ENCODE measurements at regions not wholly inside any gene's neighbourhood (a gene's known extent, or its start where the extent isn't known, plus 50 kb on each side); places are given as distances from the start of the nearest gene placed in this dataset.

DNA sequence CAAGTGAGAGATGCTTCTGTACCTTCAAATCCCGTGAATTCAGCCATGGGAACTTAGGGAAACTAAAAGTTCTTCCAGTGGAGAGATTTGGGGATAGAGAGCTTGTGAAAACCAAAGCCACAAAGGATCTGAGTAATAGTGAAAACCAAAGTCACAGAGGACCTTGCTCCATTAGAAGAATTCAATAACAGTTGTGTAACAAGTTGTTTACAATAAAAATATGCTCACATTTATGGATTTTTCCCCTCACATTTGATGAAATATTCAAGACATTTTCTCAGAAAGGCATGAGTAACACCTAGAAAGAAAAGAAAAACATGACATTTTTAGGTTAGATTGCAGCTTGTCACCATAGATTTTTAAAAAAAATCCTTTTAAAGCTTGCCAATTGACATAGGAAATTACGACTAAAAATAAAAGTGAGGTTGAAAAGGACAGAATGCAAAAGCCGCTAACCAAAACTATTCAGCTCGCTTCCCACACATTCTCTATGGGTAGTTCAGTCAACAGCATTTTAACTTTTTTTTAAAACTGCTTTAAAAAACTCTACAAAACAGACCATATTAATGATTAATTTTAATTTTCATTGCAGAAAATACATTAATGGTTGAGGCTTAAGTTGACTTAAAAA is 113.2 kb downstream of the CAND1 start:
- TF ChIP-seq ZFX (IDR thresholded peaks at IDR 0.05): no peak

DNA sequence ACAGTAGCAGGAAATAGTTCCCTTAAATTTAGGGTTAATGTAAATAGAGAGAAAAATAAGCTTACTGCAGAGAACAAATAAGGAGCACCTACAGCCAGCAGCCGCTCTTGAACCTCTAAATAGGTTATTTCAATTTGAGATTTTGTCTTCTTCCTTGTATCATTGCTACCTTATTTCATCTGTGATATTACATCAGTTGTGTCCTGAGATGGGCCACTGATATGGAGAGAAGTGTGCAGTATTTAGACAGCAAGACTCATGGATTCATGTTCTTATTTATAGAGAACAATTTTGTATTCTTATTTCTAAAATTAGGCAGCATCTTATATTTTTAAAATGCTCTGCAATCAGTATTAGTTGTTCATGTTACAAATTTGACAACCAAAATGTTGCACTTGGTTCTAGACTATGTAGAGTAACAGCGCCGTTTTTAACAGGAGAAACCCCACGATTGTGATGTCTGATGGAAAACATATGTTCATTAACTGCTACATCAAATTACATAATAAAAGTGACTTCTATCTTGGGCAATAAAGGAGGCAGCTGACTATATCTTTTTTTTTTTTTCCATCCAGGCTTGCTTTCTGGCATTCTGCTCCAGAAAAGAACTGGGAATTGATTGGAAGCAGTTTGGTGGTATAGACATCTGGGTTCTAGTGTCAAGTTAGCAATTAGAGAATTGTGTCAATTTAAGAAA is 117.9 kb downstream of the CAND1 start:
- ChIA-PET CTCF (no interaction called here), RAD21 (ENCODE audit: low non-redundant PET in 1 of 2, low total read pairs in 2 of 2, uncharacterized antibody in 2 of 2, unreplicated experiment in 2 of 2) (no interaction called here)

More for the DNA sequence above, 113.2 kb downstream of the CAND1 start:
- intact Hi-C loops (cut with micrococcal nuclease): no loop called here
- ChIA-PET CTCF (no interaction called here), POLR2A (no interaction called here), RAD21 (ENCODE audit: low non-redundant PET in 1 of 2, low total read pairs in 2 of 2, uncharacterized antibody in 2 of 2, unreplicated experiment in 2 of 2) (no interaction called here)
- H2AFZ ChIP-seq (ENCODE audit: low read depth, low read length, poor library complexity, severe bottlenecking): no peak overlapping the region
- ATAC-seq (no peak), DNase-seq (ENCODE audit: low read depth, low spot score) (no peak)
- H3K27ac ChIP-seq (ENCODE audit: low read depth, low read length): no peak overlapping the region
- H3K4me2 ChIP-seq (ENCODE audit: low read length): no peak overlapping the region
- no peak overlapping the region for H3K9ac ChIP-seq (ENCODE audit: low read length)
- no peaks in the 10 kb centered on the region for H4K20me1 ChIP-seq (ENCODE audit: insufficient read depth)
- H3K9me2 ChIP-seq (ENCODE audit: insufficient read depth): no peaks in the 10 kb centered on the region
- H3K27me3 ChIP-seq (ENCODE audit: insufficient read depth, low read length): no peaks in the 10 kb centered on the region
- H3K4me1 ChIP-seq (ENCODE audit: control insufficient read depth in 1 of 2, insufficient read depth in 2 of 2, low read length in 2 of 2): no peaks in the 10 kb centered on the region
- H3K4me3 ChIP-seq (replicated peaks in 1 of 2; ENCODE audit: low read depth in 1 of 2, low read length in 2 of 2): no peak overlapping the region
- no TSS peak for BruUV-seq (replicated peaks)
- H3K79me2 ChIP-seq (ENCODE audit: insufficient read depth, low read length): no peaks in the 10 kb centered on the region
- no peaks in the 10 kb centered on the region for H3K36me3 ChIP-seq (ENCODE audit: control insufficient read depth in 1 of 2, insufficient read depth in 2 of 2, low read length in 2 of 2)
- H3K9me3 ChIP-seq (ENCODE audit: control insufficient read depth in 1 of 2, insufficient read depth in 1 of 2, low read depth in 1 of 2, low read length in 2 of 2): no peaks in the 10 kb centered on the region

More for the DNA sequence above, 117.9 kb downstream of the CAND1 start:
- no peaks in the 10 kb centered on the region for H3K36me3 ChIP-seq (ENCODE audit: control insufficient read depth in 1 of 2, insufficient read depth in 2 of 2, low read length in 2 of 2)
- H3K9me2 ChIP-seq (ENCODE audit: insufficient read depth): no peaks in the 10 kb centered on the region
- ATAC-seq (no peak), DNase-seq (ENCODE audit: low read depth, low spot score) (no peak)
- H3K27me3 ChIP-seq (ENCODE audit: insufficient read depth, low read length): no peaks in the 10 kb centered on the region
- POLR2A ChIA-PET: no interaction called here
- H3K79me2 ChIP-seq (ENCODE audit: insufficient read depth, low read length): no peaks in the 10 kb centered on the region
- H2AFZ ChIP-seq (ENCODE audit: low read depth, low read length, poor library complexity, severe bottlenecking): no peak overlapping the region
- no peak overlapping the region for H3K4me3 ChIP-seq (replicated peaks in 1 of 2; ENCODE audit: low read depth in 1 of 2, low read length in 2 of 2)
- TF ChIP-seq EZH2 (IDR thresholded peaks at IDR 0.05): no peak
- TF ChIP-seq, protein P1, sequence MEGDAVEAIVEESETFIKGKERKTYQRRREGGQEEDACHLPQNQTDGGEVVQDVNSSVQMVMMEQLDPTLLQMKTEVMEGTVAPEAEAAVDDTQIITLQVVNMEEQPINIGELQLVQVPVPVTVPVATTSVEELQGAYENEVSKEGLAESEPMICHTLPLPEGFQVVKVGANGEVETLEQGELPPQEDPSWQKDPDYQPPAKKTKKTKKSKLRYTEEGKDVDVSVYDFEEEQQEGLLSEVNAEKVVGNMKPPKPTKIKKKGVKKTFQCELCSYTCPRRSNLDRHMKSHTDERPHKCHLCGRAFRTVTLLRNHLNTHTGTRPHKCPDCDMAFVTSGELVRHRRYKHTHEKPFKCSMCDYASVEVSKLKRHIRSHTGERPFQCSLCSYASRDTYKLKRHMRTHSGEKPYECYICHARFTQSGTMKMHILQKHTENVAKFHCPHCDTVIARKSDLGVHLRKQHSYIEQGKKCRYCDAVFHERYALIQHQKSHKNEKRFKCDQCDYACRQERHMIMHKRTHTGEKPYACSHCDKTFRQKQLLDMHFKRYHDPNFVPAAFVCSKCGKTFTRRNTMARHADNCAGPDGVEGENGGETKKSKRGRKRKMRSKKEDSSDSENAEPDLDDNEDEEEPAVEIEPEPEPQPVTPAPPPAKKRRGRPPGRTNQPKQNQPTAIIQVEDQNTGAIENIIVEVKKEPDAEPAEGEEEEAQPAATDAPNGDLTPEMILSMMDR (IDR thresholded peaks at IDR 0.05 in 2 of 3, conservative IDR thresholded peaks at IDR 0.05 in 1 of 3; ENCODE audit: borderline replicate concordance in 1 of 3, insufficient read depth in 1 of 3, low read depth in 2 of 3, low read length in 2 of 3): no peak
- TF ChIP-seq, protein P2, sequence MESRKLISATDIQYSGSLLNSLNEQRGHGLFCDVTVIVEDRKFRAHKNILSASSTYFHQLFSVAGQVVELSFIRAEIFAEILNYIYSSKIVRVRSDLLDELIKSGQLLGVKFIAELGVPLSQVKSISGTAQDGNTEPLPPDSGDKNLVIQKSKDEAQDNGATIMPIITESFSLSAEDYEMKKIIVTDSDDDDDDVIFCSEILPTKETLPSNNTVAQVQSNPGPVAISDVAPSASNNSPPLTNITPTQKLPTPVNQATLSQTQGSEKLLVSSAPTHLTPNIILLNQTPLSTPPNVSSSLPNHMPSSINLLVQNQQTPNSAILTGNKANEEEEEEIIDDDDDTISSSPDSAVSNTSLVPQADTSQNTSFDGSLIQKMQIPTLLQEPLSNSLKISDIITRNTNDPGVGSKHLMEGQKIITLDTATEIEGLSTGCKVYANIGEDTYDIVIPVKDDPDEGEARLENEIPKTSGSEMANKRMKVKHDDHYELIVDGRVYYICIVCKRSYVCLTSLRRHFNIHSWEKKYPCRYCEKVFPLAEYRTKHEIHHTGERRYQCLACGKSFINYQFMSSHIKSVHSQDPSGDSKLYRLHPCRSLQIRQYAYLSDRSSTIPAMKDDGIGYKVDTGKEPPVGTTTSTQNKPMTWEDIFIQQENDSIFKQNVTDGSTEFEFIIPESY (IDR thresholded peaks at IDR 0.05; ENCODE audit: extremely low read depth, insufficient replicate concordance, low read length): no peak
- TF ChIP-seq TCF7L2 (IDR thresholded peaks at IDR 0.05; ENCODE audit: borderline replicate concordance, extremely low read depth, insufficient read depth, insufficient read length): no peak
- TF ChIP-seq, protein P3, sequence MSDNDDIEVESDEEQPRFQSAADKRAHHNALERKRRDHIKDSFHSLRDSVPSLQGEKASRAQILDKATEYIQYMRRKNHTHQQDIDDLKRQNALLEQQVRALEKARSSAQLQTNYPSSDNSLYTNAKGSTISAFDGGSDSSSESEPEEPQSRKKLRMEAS (IDR thresholded peaks at IDR 0.05): no peak
- no peak for TF ChIP-seq ZFX (IDR thresholded peaks at IDR 0.05)
- TF ChIP-seq ZNF274 (IDR thresholded peaks at IDR 0.05; ENCODE audit: low read depth, low read length): no peak
- TF ChIP-seq CBX3 (IDR thresholded peaks at IDR 0.05; ENCODE audit: low read depth): no peak
- no peak for TF ChIP-seq JUND (IDR thresholded peaks at IDR 0.05)
- TF ChIP-seq FOSL1 (IDR thresholded peaks at IDR 0.05; ENCODE audit: low read depth): no peak
- H3K4me1 ChIP-seq (ENCODE audit: control insufficient read depth in 1 of 2, insufficient read depth in 2 of 2, low read length in 2 of 2): no peaks in the 10 kb centered on the region
- no peaks in the 10 kb centered on the region for H3K9me3 ChIP-seq (ENCODE audit: control insufficient read depth in 1 of 2, insufficient read depth in 1 of 2, low read depth in 1 of 2, low read length in 2 of 2)
- no peak overlapping the region for H3K4me2 ChIP-seq (ENCODE audit: low read length)
- no peak overlapping the region for H3K27ac ChIP-seq (ENCODE audit: low read depth, low read length)
- intact Hi-C loops (cut with micrococcal nuclease): no loop called here
- no peak overlapping the region for H3K9ac ChIP-seq (ENCODE audit: low read length)
- BruUV-seq (replicated peaks): no TSS peak
- H4K20me1 ChIP-seq (ENCODE audit: insufficient read depth): no peaks in the 10 kb centered on the region
